Panc1 (cell line): ENCODE measurements at regions not wholly inside any gene's neighbourhood (a gene's known extent, or its start where the extent isn't known, plus 50 kb on each side); places are given as distances from the start of the nearest gene placed in this dataset.

ENCODE experiments used
- CTCF ChIP-seq: fragments of 450-650 bp; IDR thresholded peaks from 2 replicates; pipeline ENCODE4 v1.5.1; 2017; ENCODE audit warnings: mild to moderate bottlenecking
- POLR2AphosphoS5 ChIP-seq: IDR thresholded peaks from 2 replicates; pipeline ENCODE4 v1.6.1; 2012; ENCODE audit warnings: mild to moderate bottlenecking, low read depth, low read length, moderate library complexity

- TF ChIP-seq POLR2AphosphoS5 (no peak), CTCF (no peak)
Observed at GRCh38 chr7:46774515-46774914, 807.4 kb downstream of the TNS3 start.
